Prostate gland (tissue), 2 donors: ENCODE measurements at regions not wholly inside any gene's neighbourhood (a gene's known extent, or its start where the extent isn't known, plus 50 kb on each side); places are given as distances from the start of the nearest gene placed in this dataset.

Source experiments
- DNase-seq: peaks from one replicate; pipeline ENCODE4 v3.0.0-alpha.2; 2019; ENCODE audit warnings: low spot score
- H3K27ac ChIP-seq, 2 donors: fragments of 200-600 bp; sonication (generic); 2 replicates each; pipeline ENCODE4 v1.5.1; 2017 to 2019
- H3K27me3 ChIP-seq: fragments of 200-600 bp; sonication (generic); replicated peaks from 2 replicates; pipeline ENCODE4 v1.5.1; 2019; ENCODE audit not compliant: insufficient read depth
- H3K36me3 ChIP-seq, 2 donors: fragments of 200-600 bp; sonication (generic); 1 replicate in 1 of 2; 2 replicates in 1 of 2; pipeline versions ENCODE4 v1.5.1 to v1.8.1; 2017 to 2019
- H3K4me1 ChIP-seq: fragments of 200-600 bp; sonication (generic); replicated peaks from 2 replicates; pipeline ENCODE4 v1.5.1; 2019
- H3K4me3 ChIP-seq, 2 donors: fragments of 200-600 bp; sonication (generic); 2 replicates each; pipeline ENCODE4 v1.5.1; 2017 to 2019
- H3K9me3 ChIP-seq: fragments of 200-600 bp; sonication (generic); 2 replicates; pipeline ENCODE4 v1.5.1; 2017
- CTCF ChIP-seq, 4 experiments: fragments of 200-600 bp in 2 of 4; fragments of 450-650 bp in 2 of 4; sonication (generic) in 2 of 4; IDR thresholded peaks; 1 replicate in 3 of 4; 2 replicates in 1 of 4; pipeline ENCODE4 v1.5.1; 2016 to 2019; ENCODE audit warnings: antibody characterized with exemption in 4 of 4, mild to moderate bottlenecking in 2 of 4, moderate library complexity in 2 of 4
- POLR2A ChIP-seq: fragments of 450-650 bp; IDR thresholded peaks from one replicate; pipeline ENCODE4 v1.6.1; 2016; ENCODE audit warnings: antibody characterized with exemption, mild to moderate bottlenecking
- POLR2AphosphoS5 ChIP-seq: sonication (generic); formaldehyde crosslinking; IDR thresholded peaks from one replicate; pipeline ENCODE4 v1.6.1; 2017; ENCODE audit warnings: antibody characterized with exemption
- WGBS: methylation state at CpG from one replicate; pipeline ENCODE4 v1.1.5; 2018; 5-methylcytosine and 5-hydroxymethylcytosine counted together
- intact Hi-C: fragments of 100-400 bp; cut with DNase I; formaldehyde crosslinking; loops from one replicate; pipeline ENCODE4 v1.14.2; 2022

DNA sequence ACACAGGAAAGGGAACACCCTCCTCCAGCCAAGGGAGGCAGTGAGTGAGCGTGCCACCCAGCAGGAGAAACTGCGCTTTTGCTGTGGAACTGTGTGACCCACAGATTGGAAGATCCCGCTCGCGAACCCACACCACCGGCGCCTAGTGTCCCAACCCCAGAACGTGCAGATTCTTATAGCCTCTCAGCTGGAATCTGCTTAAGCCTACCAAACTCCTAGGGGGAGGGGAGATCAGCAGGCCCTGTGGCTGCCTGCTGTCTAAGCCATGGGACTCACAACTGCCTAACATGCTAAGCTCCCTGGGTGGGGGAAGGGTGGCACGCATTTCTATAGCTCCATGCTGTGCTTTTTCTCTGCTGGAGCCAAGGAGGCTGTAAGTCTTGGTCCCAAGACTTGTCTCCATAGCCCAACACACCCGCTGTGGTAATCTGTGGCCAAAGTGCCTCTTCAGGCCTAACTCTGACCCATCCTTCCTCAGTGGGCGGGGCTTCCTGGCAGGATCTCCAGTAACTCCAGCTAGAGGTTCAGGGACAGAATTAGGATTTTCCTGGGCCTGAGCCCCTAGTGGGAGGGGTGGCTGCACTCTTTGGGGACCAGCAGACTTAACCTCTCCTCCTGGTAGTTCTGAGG lies 485.0 kb downstream of the TAF11L14 start:
- no peak for DNase-seq
- Histone ChIP-seq H3K4me1 (no peaks in the 10 kb centered on the region), H3K27ac (no peak overlapping the region), H3K4me3 (no peak overlapping the region), H3K9me3 (no peaks in the 10 kb centered on the region), H3K36me3 (no peaks in the 10 kb centered on the region), H3K27me3 (no peaks in the 10 kb centered on the region)
- 94% methylated on average over 11 of the region's 11 CpGs for WGBS
- intact Hi-C loops = no loop called here
- TF ChIP-seq POLR2AphosphoS5 (no peak), CTCF (IDR thresholded peaks at IDR 0.05) (no peak), POLR2A (no peak)

- Histone ChIP-seq H3K27ac (no peak overlapping the region), H3K4me1 (no peaks in the 10 kb centered on the region), H3K36me3 (no peaks in the 10 kb centered on the region), H3K9me3 (no peaks in the 10 kb centered on the region), H3K27me3 (no peaks in the 10 kb centered on the region), H3K4me3 (no peak overlapping the region)
- intact Hi-C loops = no loop called here
- DNase-seq = no peak
- TF ChIP-seq CTCF (IDR thresholded peaks at IDR 0.05) (no peak), POLR2AphosphoS5 (no peak), POLR2A (no peak)
Observed at GRCh38 chr5:18141222-18141621, 507.0 kb downstream of the TAF11L14 start.

- WGBS = 19% methylated on average over 1 of the region's 1 CpG
- DNase-seq = no peak
- intact Hi-C loops = no loop called here
- Histone ChIP-seq H3K27me3 (no peaks in the 10 kb centered on the region), H3K4me1 (no peaks in the 10 kb centered on the region), H3K4me3 (no peak overlapping the region), H3K27ac (no peak overlapping the region), H3K36me3 (no peaks in the 10 kb centered on the region), H3K9me3 (no peaks in the 10 kb centered on the region)
- TF ChIP-seq CTCF (IDR thresholded peaks at IDR 0.05) (no peak), POLR2A (no peak), POLR2AphosphoS5 (no peak)
Observed at GRCh38 chr5:18142831-18143230, 508.6 kb downstream of the TAF11L14 start.

DNA sequence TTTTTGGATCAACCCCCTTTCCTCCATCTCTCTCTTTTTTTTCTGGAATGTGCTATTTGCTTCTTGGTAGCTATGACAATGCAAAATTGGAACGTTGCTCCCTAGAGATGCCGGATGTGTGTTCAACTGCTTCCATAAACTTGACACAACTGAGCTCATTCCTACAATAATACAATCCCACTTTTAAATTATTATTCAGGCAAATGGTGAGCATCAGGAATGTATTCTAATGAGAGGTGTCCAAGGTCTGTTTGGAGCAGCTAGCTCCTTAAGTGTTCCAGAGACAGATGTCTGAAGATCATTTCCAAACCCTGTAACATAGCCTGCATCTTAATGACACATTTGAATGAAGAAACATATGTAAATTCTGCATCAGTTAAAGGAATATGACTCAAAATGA lies 518.4 kb downstream of the TAF11L14 start:
- H3K27ac ChIP-seq = no peak overlapping the region
- no peaks in the 10 kb centered on the region for H3K27me3 ChIP-seq
- H3K36me3 ChIP-seq = no peaks in the 10 kb centered on the region
- 77% methylated on average over 2 of the region's 2 CpGs for WGBS
- no peaks in the 10 kb centered on the region for H3K9me3 ChIP-seq
- no peaks in the 10 kb centered on the region for H3K4me1 ChIP-seq
- H3K4me3 ChIP-seq = no peak overlapping the region
- DNase-seq = no peak
- TF ChIP-seq POLR2AphosphoS5 (no peak), POLR2A (no peak), CTCF (IDR thresholded peaks at IDR 0.05) (no peak)
- intact Hi-C loops = no loop called here

GRCh38 chr5:18158166-18158565 lies 523.9 kb downstream of the TAF11L14 start:
- intact Hi-C loops = no loop called here
- Histone ChIP-seq H3K4me1 (no peaks in the 10 kb centered on the region), H3K36me3 (no peaks in the 10 kb centered on the region), H3K4me3 (no peak overlapping the region), H3K9me3 (no peaks in the 10 kb centered on the region), H3K27ac (no peak overlapping the region), H3K27me3 (no peaks in the 10 kb centered on the region)
- no peak for TF ChIP-seq CTCF (IDR thresholded peaks at IDR 0.05)
- no peak for TF ChIP-seq POLR2A
- TF ChIP-seq POLR2AphosphoS5 = no peak
- WGBS = 92% methylated on average over 2 of the region's 2 CpGs
- DNase-seq = no peak
